ENCODE measurements at regions not wholly inside any gene's neighbourhood (a gene's known extent, or its start where the extent isn't known, plus 50 kb on each side); places are given as distances from the start of the nearest gene placed in this dataset.

DNA sequence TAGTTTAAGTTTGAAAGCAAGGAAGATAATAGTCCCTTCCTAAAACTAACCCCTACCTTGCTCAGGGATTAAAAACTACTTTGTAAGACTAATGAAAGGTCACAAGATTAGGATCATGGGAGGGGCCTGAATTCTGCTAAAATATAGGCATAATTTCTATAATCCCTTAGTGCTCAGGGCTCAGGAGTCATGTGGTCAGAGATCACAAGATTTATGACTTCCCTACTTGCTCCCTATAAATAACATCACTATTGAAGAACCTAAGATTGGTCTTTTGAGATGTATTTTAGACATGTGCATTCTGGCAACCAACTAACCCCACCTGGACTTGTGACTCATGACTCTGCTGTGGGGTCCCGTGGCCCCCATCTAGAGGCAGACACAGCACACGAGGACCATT, 81.1 kb downstream of the STMND1 start:
- Histone ChIP-seq H3K4me3 (ENCODE audit: low read length) (no peak overlapping the region), H3K36me3 (ENCODE audit: control insufficient read depth, insufficient read depth, low read length) (no peaks in the 10 kb centered on the region), H3K27me3 (ENCODE audit: control insufficient read depth, insufficient read depth, low read length) (no peaks in the 10 kb centered on the region), H3K4me1 (ENCODE audit: control insufficient read depth, insufficient read depth, low read length) (no peaks in the 10 kb centered on the region), H3K9ac (ENCODE audit: low read length) (no peak overlapping the region), H3K27ac (ENCODE audit: low read depth, low read length) (no peak overlapping the region)

- Histone ChIP-seq H3K27ac (ENCODE audit: low read depth, low read length) (no peak overlapping the region), H3K36me3 (ENCODE audit: control insufficient read depth, insufficient read depth, low read length) (no peaks in the 10 kb centered on the region)
Observed at GRCh38 chr6:17186925-17187324, 85.1 kb downstream of the STMND1 start.

GRCh38 chr6:17193106-17193775, 87.9 kb upstream of the RBM24 start:
- H3K9ac ChIP-seq (ENCODE audit: low read length) = no peak overlapping the region
- no peak overlapping the region for H3K27ac ChIP-seq (ENCODE audit: low read depth, low read length)

More at GRCh38 chr6:17186925-17187324, 85.1 kb downstream of the STMND1 start:
- Histone ChIP-seq H3K4me3 (ENCODE audit: low read length) (no peak overlapping the region), H3K4me1 (ENCODE audit: control insufficient read depth, insufficient read depth, low read length) (no peaks in the 10 kb centered on the region), H3K9ac (ENCODE audit: low read length) (no peak overlapping the region), H3K27me3 (ENCODE audit: control insufficient read depth, insufficient read depth, low read length) (no peaks in the 10 kb centered on the region)

GRCh38 chr6:17197607-17198006, 83.6 kb upstream of the RBM24 start:
- Histone ChIP-seq H3K36me3 (ENCODE audit: control insufficient read depth, insufficient read depth, low read length) (no peaks in the 10 kb centered on the region), H3K4me1 (ENCODE audit: control insufficient read depth, insufficient read depth, low read length) (no peaks in the 10 kb centered on the region), H3K4me3 (ENCODE audit: low read length) (no peak overlapping the region), H3K27ac (ENCODE audit: low read depth, low read length) (no peak overlapping the region), H3K27me3 (ENCODE audit: control insufficient read depth, insufficient read depth, low read length) (no peaks in the 10 kb centered on the region), H3K9ac (ENCODE audit: low read length) (no peak overlapping the region)

More at GRCh38 chr6:17193106-17193775, 87.9 kb upstream of the RBM24 start:
- no peak overlapping the region for H3K4me3 ChIP-seq (ENCODE audit: low read length)
- no peaks in the 10 kb centered on the region for H3K36me3 ChIP-seq (ENCODE audit: control insufficient read depth, insufficient read depth, low read length)
- H3K27me3 ChIP-seq (ENCODE audit: control insufficient read depth, insufficient read depth, low read length) = no peaks in the 10 kb centered on the region
- H3K4me1 ChIP-seq (ENCODE audit: control insufficient read depth, insufficient read depth, low read length) = no peaks in the 10 kb centered on the region

DNA sequence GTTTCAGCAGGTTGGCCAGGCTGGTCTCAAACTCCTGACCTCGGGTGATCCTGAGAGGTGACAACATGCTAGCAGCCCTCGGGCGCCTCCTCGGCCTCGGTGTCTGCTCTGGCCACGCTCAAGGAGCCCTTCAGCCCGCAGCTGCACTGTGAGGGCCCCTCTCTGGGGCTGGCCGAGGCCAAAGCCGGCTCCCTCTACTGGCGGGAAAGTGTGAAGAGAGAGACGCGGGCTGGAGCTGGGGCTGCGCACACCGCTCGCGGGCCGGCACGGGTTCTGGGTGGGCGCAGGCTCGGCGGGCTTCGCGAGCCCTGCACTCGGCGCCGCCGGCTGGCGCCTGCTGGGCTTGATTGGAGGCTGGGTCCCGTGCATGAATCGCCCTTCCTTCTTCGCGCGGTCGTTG, 80.8 kb upstream of the RBM24 start:
- no peaks in the 10 kb centered on the region for H3K4me1 ChIP-seq (ENCODE audit: control insufficient read depth, insufficient read depth, low read length)
- H3K27ac ChIP-seq (ENCODE audit: low read depth, low read length) = no peak overlapping the region
- no peaks in the 10 kb centered on the region for H3K27me3 ChIP-seq (ENCODE audit: control insufficient read depth, insufficient read depth, low read length)
- H3K9ac ChIP-seq (ENCODE audit: low read length) = no peak overlapping the region
- H3K36me3 ChIP-seq (ENCODE audit: control insufficient read depth, insufficient read depth, low read length) = no peaks in the 10 kb centered on the region
- no peak overlapping the region for H3K4me3 ChIP-seq (ENCODE audit: low read length)

DNA sequence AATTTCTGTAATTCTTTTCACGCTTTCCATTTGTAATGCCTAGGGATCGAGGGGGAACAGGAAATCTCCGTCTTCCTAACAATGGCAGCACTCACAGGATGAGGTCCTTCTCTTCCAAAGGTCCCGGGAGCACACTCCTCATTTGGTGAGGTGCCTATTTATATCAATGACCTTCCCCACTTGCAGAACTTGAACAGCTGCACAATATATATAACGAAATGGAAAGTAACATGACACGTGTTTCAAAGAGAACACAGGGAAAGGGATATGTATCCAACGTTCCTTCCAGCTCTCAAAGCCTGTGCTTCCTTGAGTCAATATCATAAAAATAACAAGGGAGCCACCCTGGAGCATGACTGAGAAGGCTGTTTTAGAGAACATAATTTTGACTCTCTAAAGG, 78.6 kb upstream of the RBM24 start:
- Histone ChIP-seq H3K36me3 (ENCODE audit: control insufficient read depth, insufficient read depth, low read length) (no peaks in the 10 kb centered on the region), H3K4me3 (ENCODE audit: low read length) (no peak overlapping the region), H3K9ac (ENCODE audit: low read length) (no peak overlapping the region), H3K27ac (ENCODE audit: low read depth, low read length) (no peak overlapping the region), H3K4me1 (ENCODE audit: control insufficient read depth, insufficient read depth, low read length) (no peaks in the 10 kb centered on the region), H3K27me3 (ENCODE audit: control insufficient read depth, insufficient read depth, low read length) (no peaks in the 10 kb centered on the region)

DNA sequence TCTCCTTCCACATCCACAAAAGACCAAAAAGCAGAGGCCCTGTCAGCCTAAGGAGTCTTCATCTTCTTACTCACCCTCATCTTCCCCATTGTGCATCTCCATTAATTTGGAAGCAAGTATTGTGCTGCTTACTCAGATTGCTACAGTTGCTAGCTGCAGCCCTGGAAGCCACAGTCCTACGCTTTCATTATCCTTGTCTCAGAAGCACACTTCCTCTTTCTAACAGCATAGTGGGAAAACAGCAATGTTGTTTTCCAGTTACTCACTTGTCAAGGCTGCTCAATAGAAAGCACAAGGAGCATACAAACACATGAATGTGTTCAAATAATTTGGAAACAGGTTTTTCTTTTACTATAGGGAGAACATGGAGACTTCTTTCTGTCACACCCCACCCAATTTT, 76.6 kb upstream of the RBM24 start:
- H3K27ac ChIP-seq (ENCODE audit: low read depth, low read length) = no peak overlapping the region
- H3K27me3 ChIP-seq (ENCODE audit: control insufficient read depth, insufficient read depth, low read length) = no peaks in the 10 kb centered on the region
- no peak overlapping the region for H3K9ac ChIP-seq (ENCODE audit: low read length)
- H3K36me3 ChIP-seq (ENCODE audit: control insufficient read depth, insufficient read depth, low read length) = no peaks in the 10 kb centered on the region
- H3K4me3 ChIP-seq (ENCODE audit: low read length) = no peak overlapping the region
- H3K4me1 ChIP-seq (ENCODE audit: control insufficient read depth, insufficient read depth, low read length) = no peaks in the 10 kb centered on the region

- Histone ChIP-seq H3K27ac (ENCODE audit: low read depth, low read length) (no peak overlapping the region), H3K27me3 (ENCODE audit: control insufficient read depth, insufficient read depth, low read length) (no peaks in the 10 kb centered on the region), H3K4me1 (ENCODE audit: control insufficient read depth, insufficient read depth, low read length) (no peaks in the 10 kb centered on the region), H3K9ac (ENCODE audit: low read length) (no peak overlapping the region), H3K36me3 (ENCODE audit: control insufficient read depth, insufficient read depth, low read length) (no peaks in the 10 kb centered on the region), H3K4me3 (ENCODE audit: low read length) (no peak overlapping the region)
Observed at GRCh38 chr6:17206566-17207072, 74.5 kb upstream of the RBM24 start.

DNA sequence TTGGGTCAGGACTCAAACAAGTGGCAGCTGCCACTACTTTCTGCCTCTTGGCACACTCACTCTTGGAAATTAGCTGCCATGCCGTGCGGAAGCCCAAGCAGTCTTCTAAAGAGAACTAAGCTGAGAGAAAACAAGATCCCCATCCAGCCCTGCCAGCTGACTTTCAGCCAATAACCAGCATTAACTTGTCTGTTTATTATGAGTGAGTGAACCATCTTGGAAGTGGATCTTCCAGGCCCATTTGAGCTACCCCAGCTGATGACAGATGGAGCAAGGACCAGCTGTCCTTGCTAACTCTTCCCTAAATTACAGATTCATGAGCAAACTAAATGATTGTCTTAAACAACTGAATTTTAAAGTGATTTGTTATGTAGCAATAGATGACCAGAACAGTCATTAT, 73.9 kb upstream of the RBM24 start:
- Histone ChIP-seq H3K9ac (ENCODE audit: low read length) (no peak overlapping the region), H3K27me3 (ENCODE audit: control insufficient read depth, insufficient read depth, low read length) (no peaks in the 10 kb centered on the region), H3K4me3 (ENCODE audit: low read length) (no peak overlapping the region), H3K36me3 (ENCODE audit: control insufficient read depth, insufficient read depth, low read length) (no peaks in the 10 kb centered on the region), H3K4me1 (ENCODE audit: control insufficient read depth, insufficient read depth, low read length) (no peaks in the 10 kb centered on the region), H3K27ac (ENCODE audit: low read depth, low read length) (no peak overlapping the region)

- Histone ChIP-seq H3K4me3 (ENCODE audit: low read length) (no peak overlapping the region), H3K27ac (ENCODE audit: low read depth, low read length) (no peak overlapping the region), H3K27me3 (ENCODE audit: control insufficient read depth, insufficient read depth, low read length) (no peaks in the 10 kb centered on the region), H3K4me1 (ENCODE audit: control insufficient read depth, insufficient read depth, low read length) (no peaks in the 10 kb centered on the region), H3K9ac (ENCODE audit: low read length) (no peak overlapping the region), H3K36me3 (ENCODE audit: control insufficient read depth, insufficient read depth, low read length) (no peaks in the 10 kb centered on the region)
Observed at GRCh38 chr6:17210683-17211082, 70.5 kb upstream of the RBM24 start.

DNA sequence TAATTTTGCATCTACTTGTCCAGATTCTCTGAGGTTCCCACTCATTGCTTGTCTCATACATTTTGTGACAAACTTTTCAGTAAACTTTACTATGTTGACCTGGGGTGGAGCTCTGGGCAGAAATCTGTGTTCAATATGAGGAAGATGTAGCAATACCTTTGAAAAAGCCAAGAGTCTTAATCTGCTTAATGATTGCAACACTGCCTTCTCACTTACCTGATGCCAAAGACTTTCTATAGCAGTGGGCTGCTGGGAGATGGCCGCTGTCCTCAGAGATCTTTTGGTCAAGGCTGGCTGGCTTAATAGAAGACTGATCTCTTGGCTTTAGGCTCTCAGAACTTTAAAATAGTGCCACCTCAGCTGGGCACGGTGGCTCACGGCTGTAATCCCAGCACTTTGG, 70.1 kb upstream of the RBM24 start:
- Histone ChIP-seq H3K27me3 (ENCODE audit: control insufficient read depth, insufficient read depth, low read length) (no peaks in the 10 kb centered on the region), H3K4me3 (ENCODE audit: low read length) (no peak overlapping the region), H3K36me3 (ENCODE audit: control insufficient read depth, insufficient read depth, low read length) (no peaks in the 10 kb centered on the region), H3K27ac (ENCODE audit: low read depth, low read length) (no peak overlapping the region), H3K4me1 (ENCODE audit: control insufficient read depth, insufficient read depth, low read length) (no peaks in the 10 kb centered on the region), H3K9ac (ENCODE audit: low read length) (no peak overlapping the region)

GRCh38 chr6:17212546-17213371, 68.4 kb upstream of the RBM24 start:
- Histone ChIP-seq H3K4me3 (ENCODE audit: low read length) (no peak overlapping the region), H3K27me3 (ENCODE audit: control insufficient read depth, insufficient read depth, low read length) (no peaks in the 10 kb centered on the region), H3K36me3 (ENCODE audit: control insufficient read depth, insufficient read depth, low read length) (no peaks in the 10 kb centered on the region), H3K27ac (ENCODE audit: low read depth, low read length) (peak overlapping the region; percentile 56), H3K9ac (ENCODE audit: low read length) (no peak overlapping the region), H3K4me1 (ENCODE audit: control insufficient read depth, insufficient read depth, low read length) (no peaks in the 10 kb centered on the region)

Measured in rectal smooth muscle tissue (tissue), 1 donor.